H1 (cell line): ENCODE measurements at regions not wholly inside any gene's neighbourhood (a gene's known extent, or its start where the extent isn't known, plus 50 kb on each side); places are given as distances from the start of the nearest gene placed in this dataset.

ENCODE experiments used
- CHD7 ChIP-seq: fragments of 300-600 bp; sonication (generic); IDR thresholded peaks from 2 replicates; pipeline ENCODE4 v1.7.1; 2012; ENCODE audit warnings: low read length, moderate library complexity, mild to moderate bottlenecking, inconsistent platforms; ENCODE audit not compliant: insufficient replicate concordance
- TAF7 ChIP-seq: optimal IDR thresholded peaks from 2 replicates; pipeline ENCODE3; 2011; ENCODE audit warnings: low read depth, mild to moderate bottlenecking, inconsistent platforms, low read length, moderate library complexity, borderline replicate concordance

DNA sequence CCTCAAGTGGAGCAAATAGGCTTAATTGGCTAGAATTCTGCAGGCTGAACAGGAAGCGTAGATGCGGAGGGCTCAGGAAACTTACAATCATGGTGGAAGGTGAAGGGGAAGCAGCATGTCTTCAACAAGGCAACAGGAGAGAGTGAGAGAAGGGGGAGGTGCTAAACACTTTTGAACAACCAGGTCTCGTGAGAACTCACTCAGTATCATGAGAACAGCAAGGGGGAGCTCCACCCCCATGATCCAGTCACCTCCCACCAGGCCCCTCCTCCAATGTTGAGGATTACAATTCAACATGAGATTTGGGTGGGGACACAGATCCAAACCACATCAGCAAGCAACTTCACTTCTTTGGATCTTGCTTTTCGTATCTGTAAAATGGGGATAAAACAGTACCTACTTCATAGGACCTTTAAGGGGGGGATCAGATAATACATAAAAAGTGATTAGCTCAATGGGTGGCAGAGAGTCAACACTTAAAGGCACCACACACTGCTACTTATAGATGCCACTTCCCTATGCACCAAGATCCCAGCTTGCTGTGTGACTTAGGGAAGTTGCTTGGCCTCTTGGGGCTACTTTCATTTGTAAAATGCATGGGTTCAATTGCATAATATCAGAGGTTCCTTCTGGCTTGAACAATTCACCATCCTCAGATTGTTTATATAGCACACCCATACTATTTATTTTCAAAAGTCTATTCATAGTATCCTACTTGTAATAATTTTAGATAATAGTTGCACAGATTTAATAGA, 184.8 kb upstream of the RPH3A start (continued):
- TF ChIP-seq CHD7 (no peak), TAF7 (no peak)
